GM19397 (cell line): ENCODE measurements at regions not wholly inside any gene's neighbourhood (a gene's known extent, or its start where the extent isn't known, plus 50 kb on each side); places are given as distances from the start of the nearest gene placed in this dataset.
A peak's percentile ranks its signal among the peaks of the same experiment; 100 is the strongest.

ENCODE experiments used
- ATAC-seq: cut with Tn5 transposase; IDR thresholded peaks from one replicate; pipeline ENCODE4 v1.9.1; 2021; ENCODE audit warnings: mild to moderate bottlenecking, moderate library complexity; ENCODE audit not compliant: unreplicated experiment

- no peak for ATAC-seq
These were observed 53.0 kb upstream of the ANKEF1 start for GRCh38 chr20:9981829-9982228.

GRCh38 chr20:9978397-9979004, 56.3 kb upstream of the ANKEF1 start:
- peak; percentile 86 for ATAC-seq

GRCh38 chr20:9977629-9978028, 57.2 kb upstream of the ANKEF1 start:
- ATAC-seq: no peak

- ATAC-seq: no peak
These were observed 60.5 kb upstream of the ANKEF1 start for GRCh38 chr20:9974324-9974723.

GRCh38 chr20:9971746-9972145, 63.0 kb upstream of the ANKEF1 start:
- no peak for ATAC-seq

- ATAC-seq: no peak
These were observed 65.2 kb upstream of the ANKEF1 start for GRCh38 chr20:9969626-9970025.

GRCh38 chr20:9968015-9968414, 66.8 kb upstream of the ANKEF1 start:
- no peak for ATAC-seq

GRCh38 chr20:9966966-9967365, 67.8 kb upstream of the ANKEF1 start:
- ATAC-seq: no peak

- no peak for ATAC-seq
These were observed 71.8 kb upstream of the ANKEF1 start for GRCh38 chr20:9963029-9963428.

GRCh38 chr20:9958693-9959092, 76.1 kb upstream of the ANKEF1 start:
- no peak for ATAC-seq

- ATAC-seq: no peak
These were observed 79.1 kb upstream of the ANKEF1 start for GRCh38 chr20:9955646-9956045.

- ATAC-seq: no peak
These were observed 85.2 kb upstream of the ANKEF1 start for GRCh38 chr20:9949563-9949962.

- ATAC-seq: no peak
These were observed 89.4 kb upstream of the ANKEF1 start for GRCh38 chr20:9945408-9945807.

- ATAC-seq: no peak
These were observed 92.1 kb upstream of the ANKEF1 start for GRCh38 chr20:9942736-9943135.

- no peak for ATAC-seq
These were observed 94.5 kb upstream of the ANKEF1 start for GRCh38 chr20:9940329-9940728.

- ATAC-seq: no peak
These were observed 95.6 kb upstream of the ANKEF1 start for GRCh38 chr20:9939231-9939630.

GRCh38 chr20:9935285-9935684, 96.4 kb upstream of the PAK5 start:
- ATAC-seq: no peak

- ATAC-seq: no peak
These were observed 91.3 kb upstream of the PAK5 start for GRCh38 chr20:9930142-9930541.

- ATAC-seq: no peak
These were observed 90.1 kb upstream of the PAK5 start for GRCh38 chr20:9928955-9929354.

- no peak for ATAC-seq
These were observed 89.4 kb upstream of the PAK5 start for GRCh38 chr20:9928281-9928737.

- no peak for ATAC-seq
These were observed 88.3 kb upstream of the PAK5 start for GRCh38 chr20:9927224-9927623.

- ATAC-seq: no peak
These were observed 87.6 kb upstream of the PAK5 start for GRCh38 chr20:9926476-9926875.

GRCh38 chr20:9926007-9926406, 87.1 kb upstream of the PAK5 start:
- no peak for ATAC-seq
